ENCODE measurements at regions not wholly inside any gene's neighbourhood (a gene's known extent, or its start where the extent isn't known, plus 50 kb on each side); places are given as distances from the start of the nearest gene placed in this dataset.

- TF ChIP-seq CEBPB (IDR thresholded peaks at IDR 0.05) (no peak), YY1 (IDR thresholded peaks at IDR 0.05; ENCODE audit: low read depth) (no peak), NFIC (IDR thresholded peaks at IDR 0.05) (no peak), REST (IDR thresholded peaks at IDR 0.05; ENCODE audit: low read depth) (no peak), RAD21 (IDR thresholded peaks at IDR 0.05; ENCODE audit: low read depth) (no peak), TCF12 (IDR thresholded peaks at IDR 0.05; ENCODE audit: low read depth) (no peak)
These were observed 286.8 kb downstream of the BLID start for GRCh38 chr11:121829159-121829643.
